NCI-H2196 treated with DMSO at 0.1 percent for 48 hours (cell line): ENCODE measurements at regions not wholly inside any gene's neighbourhood (a gene's known extent, or its start where the extent isn't known, plus 50 kb on each side); places are given as distances from the start of the nearest gene placed in this dataset.

Source experiments
- DNase-seq: peaks from one replicate; lab custom pipeline; 2025; ENCODE audit not compliant: unreplicated experiment; lab: John Stamatoyannopoulos, UW

DNA sequence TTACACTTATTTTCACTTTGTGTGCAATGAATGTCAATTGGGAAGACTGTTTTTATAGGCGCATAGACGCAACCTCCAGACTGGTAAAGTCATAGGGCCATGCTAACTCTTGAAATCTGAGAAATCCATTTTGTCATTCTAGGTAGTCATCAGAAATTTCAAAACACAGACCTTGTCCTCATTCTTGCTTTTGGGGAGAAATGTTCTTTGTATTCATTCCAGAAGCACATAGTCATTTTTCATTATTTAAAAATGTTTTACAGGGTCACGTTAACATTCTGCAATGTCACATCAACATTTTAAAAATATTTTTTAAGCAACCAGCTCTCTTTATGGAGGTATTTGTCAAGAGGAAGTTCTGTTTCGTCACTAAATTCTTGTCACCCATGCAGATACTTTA, 898.4 kb downstream of the PDCD6IP start:
- DNase-seq = no peak

GRCh38 chr3:34703053-34703452, 904.6 kb downstream of the PDCD6IP start:
- no peak for DNase-seq

GRCh38 chr3:34724916-34725499, 914.3 kb upstream of the ARPP21 start:
- DNase-seq = no peak

DNA sequence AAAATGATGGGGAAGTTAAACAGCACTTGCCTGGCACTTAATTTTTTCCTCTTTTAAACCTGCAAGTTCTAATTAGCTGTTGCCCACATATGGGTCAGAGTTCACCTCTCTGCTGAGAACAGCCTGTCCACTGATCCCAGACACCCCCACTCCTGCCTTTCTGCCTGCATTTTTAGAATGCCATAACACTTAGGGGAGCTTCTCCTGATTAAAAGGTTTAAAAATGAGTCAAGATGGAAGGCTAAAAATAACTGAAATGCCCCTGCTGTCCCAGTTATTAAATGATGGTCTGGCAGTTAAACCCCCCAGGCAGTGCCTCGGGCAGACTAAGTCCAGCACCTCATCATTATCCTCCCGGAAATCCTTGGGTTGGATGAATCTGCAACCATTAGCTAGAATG, 913.6 kb upstream of the ARPP21 start:
- DNase-seq = no peak

- DNase-seq = no peak
These were observed 911.6 kb upstream of the ARPP21 start for GRCh38 chr3:34727700-34728099.

- no peak for DNase-seq
These were observed 897.2 kb upstream of the ARPP21 start for GRCh38 chr3:34742151-34742550.

DNA sequence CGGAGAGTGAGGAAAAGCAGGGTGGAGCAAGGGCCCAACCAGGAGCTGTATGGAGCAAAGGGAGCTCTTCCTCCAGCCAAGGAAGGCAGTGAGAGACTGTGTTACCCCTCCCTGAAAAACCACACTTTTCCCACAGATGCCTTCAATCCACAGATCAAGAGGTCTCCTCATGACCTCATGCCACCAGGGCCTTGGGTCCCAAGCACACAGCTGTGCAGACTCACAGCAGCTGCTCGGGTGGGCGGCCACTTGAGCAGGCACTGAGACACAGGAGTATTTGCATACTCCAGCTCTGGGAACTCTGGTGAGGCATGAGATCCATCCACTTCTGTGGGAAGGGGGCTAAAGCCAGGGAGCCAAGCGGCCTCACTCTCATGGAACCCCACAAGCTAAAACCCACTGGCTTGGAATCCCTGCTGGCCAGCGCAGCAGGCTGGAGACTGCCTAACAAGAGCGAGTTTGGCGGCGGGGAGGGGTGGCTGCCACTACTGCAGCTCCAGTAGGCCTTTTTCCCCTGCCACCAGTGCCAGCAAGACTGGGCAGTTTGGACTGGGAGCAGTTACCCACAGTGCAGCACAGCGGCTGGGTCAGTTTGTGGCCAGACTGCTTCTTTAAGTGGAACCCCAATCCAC, 880.6 kb upstream of the ARPP21 start:
- DNase-seq = no peak

- no peak for DNase-seq
These were observed 861.9 kb upstream of the ARPP21 start for GRCh38 chr3:34777386-34777785.

DNA sequence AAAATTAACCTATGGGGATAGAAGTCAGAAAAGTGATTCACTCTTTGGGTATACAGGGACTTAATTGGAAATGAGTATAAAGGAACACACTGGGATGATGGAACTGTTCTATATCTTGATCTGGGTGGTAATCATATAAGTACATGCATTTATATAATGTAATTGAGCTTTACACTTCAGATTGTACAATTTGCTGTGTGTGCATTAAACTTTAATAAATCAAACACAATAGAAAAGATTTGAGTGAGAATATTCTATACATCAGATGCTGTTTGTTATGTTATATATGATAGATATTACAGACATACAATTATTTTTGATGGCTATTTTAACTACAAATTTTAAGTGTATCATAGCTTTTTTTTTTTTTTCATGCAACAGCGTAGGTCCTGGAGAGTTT, 860.2 kb upstream of the ARPP21 start:
- DNase-seq = no peak

DNA sequence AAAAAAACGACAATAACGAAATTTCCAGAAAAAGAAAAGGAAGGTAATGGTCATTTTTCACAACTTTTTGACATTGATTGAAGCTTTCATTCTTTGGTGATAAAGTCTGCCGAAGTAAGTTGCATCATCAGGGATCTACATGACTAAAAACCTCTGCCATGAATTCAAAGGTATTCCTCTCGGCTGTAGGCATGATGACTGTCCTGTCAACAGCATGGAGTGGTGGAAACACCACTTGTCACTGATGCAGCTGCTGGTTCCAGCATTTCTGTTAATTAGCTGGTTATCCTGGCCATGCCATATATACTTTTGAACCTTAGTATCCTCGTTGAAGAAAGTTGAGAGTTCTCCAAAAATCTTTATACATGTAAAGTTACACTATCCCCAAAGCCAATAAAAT, 859.0 kb upstream of the ARPP21 start:
- no peak for DNase-seq

GRCh38 chr3:34780973-34781372, 858.4 kb upstream of the ARPP21 start:
- DNase-seq = no peak

- DNase-seq = no peak
These were observed 856.5 kb upstream of the ARPP21 start for GRCh38 chr3:34782871-34783270.

DNA sequence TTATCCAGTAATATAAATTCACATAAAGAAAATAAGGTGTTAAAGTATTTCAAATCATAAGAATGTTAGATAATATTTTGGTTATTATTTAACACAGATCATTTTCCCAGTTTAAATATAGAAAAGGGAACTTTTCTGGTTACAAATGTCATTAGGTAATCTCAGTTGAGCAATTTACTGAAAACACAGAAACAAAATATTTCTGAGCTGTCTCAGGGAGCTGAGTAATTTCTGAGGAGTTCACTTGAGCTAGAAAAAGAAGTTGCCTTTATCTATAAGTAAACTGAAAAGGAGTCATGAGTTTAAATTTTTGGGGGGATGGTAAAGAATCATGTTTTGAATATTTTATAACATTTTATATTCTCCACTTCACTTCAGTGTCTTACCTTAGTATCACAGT, 855.4 kb upstream of the ARPP21 start:
- no peak for DNase-seq

GRCh38 chr3:34793057-34793456, 846.3 kb upstream of the ARPP21 start:
- no peak for DNase-seq

GRCh38 chr3:34807611-34808010, 831.7 kb upstream of the ARPP21 start:
- DNase-seq = no peak

DNA sequence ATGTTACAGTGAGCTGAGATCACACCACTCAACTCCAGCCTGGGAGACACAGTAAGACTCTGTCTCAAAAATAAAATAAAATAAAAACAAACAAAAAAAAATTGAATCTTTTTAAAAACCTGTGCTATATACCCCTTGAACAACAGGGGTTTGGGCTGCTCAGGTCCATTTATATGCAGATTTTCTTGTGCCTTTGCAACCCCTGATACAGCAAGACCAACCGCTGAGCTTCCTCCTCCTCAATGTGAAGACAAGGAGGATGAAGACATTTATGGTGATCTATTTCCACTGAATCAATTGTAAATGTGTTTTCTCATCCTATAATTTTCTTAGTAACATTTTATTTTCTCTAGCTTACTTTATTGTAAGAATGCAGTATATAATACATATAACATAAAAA, 831.0 kb upstream of the ARPP21 start:
- DNase-seq = no peak

DNA sequence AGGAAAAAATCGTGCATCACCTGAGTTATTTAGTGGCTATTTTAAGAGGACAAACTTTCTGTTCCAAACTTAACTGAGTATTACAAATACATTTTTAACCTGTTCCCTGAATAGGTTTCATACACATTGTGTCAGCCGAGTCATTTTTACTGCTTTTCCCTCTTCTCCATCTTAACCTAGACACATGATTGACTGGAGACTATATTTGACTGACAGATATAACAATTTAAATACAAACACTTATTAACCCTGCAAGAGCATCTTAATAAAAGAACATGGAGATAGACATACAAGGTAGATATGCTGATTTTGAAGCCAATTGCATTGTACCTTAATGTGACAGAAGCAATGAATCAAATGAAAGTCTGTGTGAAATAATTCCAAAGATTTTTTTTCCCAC, 810.5 kb upstream of the ARPP21 start:
- no peak for DNase-seq

GRCh38 chr3:34832865-34833508, 806.3 kb upstream of the ARPP21 start:
- DNase-seq = no peak

DNA sequence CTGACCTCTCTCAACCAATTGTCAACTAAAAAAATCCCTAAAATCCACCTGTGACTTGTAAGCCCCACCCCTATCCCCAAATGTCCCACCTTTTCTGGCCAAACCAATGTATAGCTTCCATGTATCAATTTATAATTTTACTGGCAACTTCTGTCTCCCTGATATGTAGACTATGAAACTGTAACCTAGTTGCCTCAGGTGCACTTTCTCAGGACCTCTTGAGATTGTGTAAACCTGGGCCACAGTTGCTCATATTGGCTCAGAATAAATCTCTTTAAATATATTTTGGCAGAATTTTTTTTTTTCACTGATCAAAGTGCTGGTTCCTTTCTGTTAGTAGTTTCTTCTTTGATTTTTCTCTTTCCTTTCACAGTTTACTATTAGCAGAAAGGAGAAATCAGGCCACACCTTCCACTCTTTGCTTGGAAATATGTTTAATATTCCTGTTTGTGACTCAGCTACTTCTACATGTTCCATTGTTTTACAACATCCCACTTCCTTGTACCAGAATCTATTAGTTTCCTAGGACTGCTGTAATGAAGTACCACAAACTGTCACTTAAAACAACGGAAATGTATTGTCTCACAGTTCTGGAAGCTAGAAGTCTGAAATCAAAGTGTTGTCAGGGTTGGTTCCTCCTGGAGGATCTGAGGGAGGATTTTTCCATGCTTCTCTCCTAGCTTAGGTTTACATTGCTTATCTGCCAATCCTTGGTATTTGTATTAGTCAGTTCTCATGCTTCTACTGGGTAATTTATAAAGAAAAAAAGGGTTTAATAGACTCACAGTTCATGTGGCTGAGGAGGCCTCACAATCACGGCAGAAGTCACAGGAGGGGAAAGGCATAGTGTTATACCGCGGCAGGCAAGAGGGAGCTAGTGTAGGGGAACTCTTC, 801.2 kb upstream of the ARPP21 start:
- DNase-seq = no peak

DNA sequence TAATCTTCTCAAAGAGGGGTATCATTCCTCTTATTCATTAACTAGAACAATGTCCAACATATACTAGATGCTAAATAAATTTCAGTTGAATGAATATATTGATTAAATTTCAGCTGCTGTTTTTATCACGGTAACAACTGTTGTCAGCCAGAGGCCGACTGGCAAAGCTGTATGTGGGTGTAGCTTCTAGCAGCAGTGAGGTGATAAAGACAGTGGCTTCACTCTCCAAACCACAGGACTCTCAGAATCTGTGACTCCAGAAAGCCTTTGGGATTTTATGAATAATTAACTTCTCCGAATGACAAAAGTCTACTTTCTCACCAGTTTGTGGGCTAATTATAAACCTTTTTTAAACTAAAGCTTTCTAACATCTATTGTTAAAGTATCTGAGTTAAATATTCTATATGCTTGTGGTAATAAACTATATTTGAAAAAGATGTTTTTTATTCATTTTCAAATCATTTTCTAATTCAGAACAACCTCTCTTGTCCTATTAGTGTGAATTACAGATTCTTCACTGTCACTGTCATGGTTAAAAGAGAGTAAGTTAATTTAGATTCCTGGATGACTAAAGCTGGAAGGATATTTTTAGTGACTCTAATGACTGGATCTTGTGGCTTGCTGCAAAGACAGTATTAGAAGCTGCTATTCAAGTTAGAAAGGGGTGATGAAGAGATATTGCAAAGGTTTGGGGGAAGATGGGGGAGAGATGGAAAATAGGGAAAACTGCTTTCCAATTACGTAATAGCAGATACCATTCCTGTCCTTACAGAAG, 796.4 kb upstream of the ARPP21 start:
- DNase-seq = no peak

DNA sequence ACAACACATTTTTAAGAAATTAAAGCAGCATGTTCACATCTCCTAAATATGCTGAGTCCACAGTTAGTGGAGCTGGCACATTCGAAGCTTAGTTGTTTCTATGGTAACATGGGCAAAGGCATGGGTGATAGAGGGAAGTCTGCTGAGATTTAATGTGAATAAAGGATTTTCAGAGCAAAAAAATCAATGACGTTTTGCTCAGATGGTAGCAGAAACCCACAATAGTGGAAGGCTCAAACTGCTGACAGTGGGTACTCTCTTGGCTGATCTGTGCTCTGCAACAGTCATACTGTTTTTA, 795.1 kb upstream of the ARPP21 start:
- DNase-seq = no peak
